Prostate gland (tissue), 2 donors: ENCODE measurements at regions not wholly inside any gene's neighbourhood (a gene's known extent, or its start where the extent isn't known, plus 50 kb on each side); places are given as distances from the start of the nearest gene placed in this dataset.

Experiments
- DNase-seq: peaks from one replicate; pipeline ENCODE4 v3.0.0-alpha.2; 2019; ENCODE audit warnings: low spot score
- H3K27ac ChIP-seq, 2 donors: fragments of 200-600 bp; sonication (generic); 2 replicates each; pipeline ENCODE4 v1.5.1; 2017 to 2019
- H3K27me3 ChIP-seq: fragments of 200-600 bp; sonication (generic); replicated peaks from 2 replicates; pipeline ENCODE4 v1.5.1; 2019; ENCODE audit not compliant: insufficient read depth
- H3K36me3 ChIP-seq, 2 donors: fragments of 200-600 bp; sonication (generic); 1 replicate in 1 of 2; 2 replicates in 1 of 2; pipeline versions ENCODE4 v1.5.1 to v1.8.1; 2017 to 2019
- H3K4me1 ChIP-seq: fragments of 200-600 bp; sonication (generic); replicated peaks from 2 replicates; pipeline ENCODE4 v1.5.1; 2019
- H3K4me3 ChIP-seq, 2 donors: fragments of 200-600 bp; sonication (generic); 2 replicates each; pipeline ENCODE4 v1.5.1; 2017 to 2019
- H3K9me3 ChIP-seq: fragments of 200-600 bp; sonication (generic); 2 replicates; pipeline ENCODE4 v1.5.1; 2017
- POLR2A ChIP-seq: fragments of 450-650 bp; IDR thresholded peaks from one replicate; pipeline ENCODE4 v1.6.1; 2016; ENCODE audit warnings: antibody characterized with exemption, mild to moderate bottlenecking
- POLR2AphosphoS5 ChIP-seq: sonication (generic); formaldehyde crosslinking; IDR thresholded peaks from one replicate; pipeline ENCODE4 v1.6.1; 2017; ENCODE audit warnings: antibody characterized with exemption
- WGBS: methylation state at CpG from one replicate; pipeline ENCODE4 v1.1.5; 2018; 5-methylcytosine and 5-hydroxymethylcytosine counted together
- intact Hi-C: fragments of 100-400 bp; cut with DNase I; formaldehyde crosslinking; loops from one replicate; pipeline ENCODE4 v1.14.2; 2022
- TF ChIP-seq, protein P1 (sequence below), 4 experiments: fragments of 200-600 bp in 2 of 4; fragments of 450-650 bp in 2 of 4; sonication (generic) in 2 of 4; IDR thresholded peaks; 1 replicate in 3 of 4; 2 replicates in 1 of 4; pipeline ENCODE4 v1.5.1; 2016 to 2019; ENCODE audit warnings: antibody characterized with exemption in 4 of 4, mild to moderate bottlenecking in 2 of 4, moderate library complexity in 2 of 4

DNA sequence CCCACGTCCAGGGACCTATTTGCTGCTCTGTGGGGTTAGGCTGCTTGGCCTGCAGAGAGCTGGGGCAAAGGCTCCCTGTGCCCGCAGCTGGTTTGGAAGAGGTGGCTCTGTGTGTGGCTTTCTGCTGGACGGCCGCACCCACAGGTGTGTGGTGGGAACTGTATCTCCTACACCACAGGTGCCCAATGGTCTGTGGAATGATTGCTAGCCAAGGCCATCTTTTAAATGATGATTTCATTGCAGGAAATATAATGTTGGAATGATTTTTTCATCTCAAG, 178.4 kb downstream of the DLL1 start:
- DNase-seq = no peak

DNA sequence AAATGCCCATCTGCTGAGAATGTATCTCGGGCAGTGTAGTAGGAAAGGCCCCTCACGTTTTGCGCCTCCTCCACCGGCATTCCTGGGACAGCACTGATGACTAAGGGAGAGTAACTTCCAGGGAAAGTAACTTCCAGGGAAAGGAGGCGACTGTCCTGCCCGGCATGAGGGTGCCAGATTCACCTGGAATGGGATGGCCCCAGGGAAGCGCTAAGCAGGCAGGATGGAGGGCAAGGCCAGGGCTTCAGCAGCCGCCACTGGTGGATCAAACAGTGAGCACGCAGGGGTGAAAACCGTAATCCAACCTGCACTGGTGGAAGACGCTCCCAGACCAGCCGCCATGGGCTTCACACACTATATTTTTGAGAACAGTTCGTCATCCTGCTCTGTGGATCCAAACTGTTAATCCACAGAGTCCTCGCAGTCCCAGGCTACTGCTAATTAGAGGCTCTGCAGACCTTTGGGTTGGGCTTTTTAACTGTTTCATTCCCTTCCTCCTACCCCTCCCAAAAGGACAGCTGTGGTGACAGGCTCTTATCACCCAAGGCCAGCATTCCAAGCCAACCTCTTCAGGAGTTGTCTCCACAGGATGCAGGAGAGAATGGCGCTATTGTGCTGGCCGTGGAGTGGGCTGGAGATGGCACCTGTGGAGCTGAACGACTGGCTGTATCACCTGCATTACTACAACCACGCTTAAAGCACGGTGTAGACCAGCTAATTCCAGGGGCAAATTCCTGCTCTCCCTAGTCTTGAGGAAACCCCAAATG, 178.9 kb downstream of the DLL1 start:
- H3K27ac ChIP-seq = no peak overlapping the region
- H3K4me3 ChIP-seq = no peak overlapping the region
- H3K9me3 ChIP-seq = no peaks in the 10 kb centered on the region
- DNase-seq = no peak
- no peaks in the 10 kb centered on the region for H3K36me3 ChIP-seq
- TF ChIP-seq POLR2A (no peak), POLR2AphosphoS5 (no peak)
- TF ChIP-seq, protein P1, sequence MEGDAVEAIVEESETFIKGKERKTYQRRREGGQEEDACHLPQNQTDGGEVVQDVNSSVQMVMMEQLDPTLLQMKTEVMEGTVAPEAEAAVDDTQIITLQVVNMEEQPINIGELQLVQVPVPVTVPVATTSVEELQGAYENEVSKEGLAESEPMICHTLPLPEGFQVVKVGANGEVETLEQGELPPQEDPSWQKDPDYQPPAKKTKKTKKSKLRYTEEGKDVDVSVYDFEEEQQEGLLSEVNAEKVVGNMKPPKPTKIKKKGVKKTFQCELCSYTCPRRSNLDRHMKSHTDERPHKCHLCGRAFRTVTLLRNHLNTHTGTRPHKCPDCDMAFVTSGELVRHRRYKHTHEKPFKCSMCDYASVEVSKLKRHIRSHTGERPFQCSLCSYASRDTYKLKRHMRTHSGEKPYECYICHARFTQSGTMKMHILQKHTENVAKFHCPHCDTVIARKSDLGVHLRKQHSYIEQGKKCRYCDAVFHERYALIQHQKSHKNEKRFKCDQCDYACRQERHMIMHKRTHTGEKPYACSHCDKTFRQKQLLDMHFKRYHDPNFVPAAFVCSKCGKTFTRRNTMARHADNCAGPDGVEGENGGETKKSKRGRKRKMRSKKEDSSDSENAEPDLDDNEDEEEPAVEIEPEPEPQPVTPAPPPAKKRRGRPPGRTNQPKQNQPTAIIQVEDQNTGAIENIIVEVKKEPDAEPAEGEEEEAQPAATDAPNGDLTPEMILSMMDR (IDR thresholded peaks at IDR 0.05) = no peak
- 88% methylated on average over 19 of the region's 19 CpGs for WGBS
- intact Hi-C loops = no loop called here
- no peaks in the 10 kb centered on the region for H3K4me1 ChIP-seq
- no peaks in the 10 kb centered on the region for H3K27me3 ChIP-seq

More for the DNA sequence above, 178.4 kb downstream of the DLL1 start:
- Histone ChIP-seq H3K36me3 (no peaks in the 10 kb centered on the region), H3K4me1 (no peaks in the 10 kb centered on the region), H3K27ac (no peak overlapping the region), H3K27me3 (no peaks in the 10 kb centered on the region), H3K4me3 (no peak overlapping the region), H3K9me3 (no peaks in the 10 kb centered on the region)
- TF ChIP-seq POLR2A (no peak), POLR2AphosphoS5 (no peak)
- TF ChIP-seq, protein P1 (IDR thresholded peaks at IDR 0.05) = no peak
- WGBS = 95% methylated on average over 4 of the region's 4 CpGs
- intact Hi-C loops = no loop called here

DNA sequence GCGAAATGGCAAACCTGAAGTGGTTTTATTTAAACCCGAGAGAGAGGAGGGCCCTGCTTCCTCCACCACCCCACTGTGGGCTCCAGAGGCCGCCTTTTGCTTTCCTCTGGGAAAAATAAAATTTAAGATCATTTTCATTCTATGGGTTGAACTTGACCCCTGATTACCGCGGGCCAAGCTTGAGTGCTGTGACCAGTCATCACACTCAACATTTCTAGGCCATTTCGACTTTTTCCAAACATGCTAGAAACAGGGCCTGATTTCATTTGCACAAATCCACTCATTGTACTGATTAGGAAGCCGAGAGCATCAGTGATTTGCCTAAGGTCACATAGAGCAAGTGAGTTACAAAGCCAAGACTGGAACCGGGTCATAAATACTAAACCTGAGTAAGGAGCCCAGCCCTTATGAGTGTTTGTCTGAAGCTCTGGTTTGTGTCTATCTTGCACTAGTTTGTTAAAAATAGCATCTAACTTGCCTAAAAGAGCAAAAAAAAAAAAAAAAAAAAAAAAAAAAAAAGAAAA, 179.7 kb downstream of the DLL1 start:
- Histone ChIP-seq H3K27ac (no peak overlapping the region), H3K27me3 (no peaks in the 10 kb centered on the region), H3K4me3 (no peak overlapping the region), H3K36me3 (no peaks in the 10 kb centered on the region), H3K9me3 (no peaks in the 10 kb centered on the region), H3K4me1 (no peaks in the 10 kb centered on the region)
- DNase-seq = no peak
- whole genome bisulfite sequencing = 97% methylated on average over 8 of the region's 8 CpGs
- intact Hi-C loops = no loop called here
- TF ChIP-seq POLR2A (no peak), POLR2AphosphoS5 (no peak)
- TF ChIP-seq, protein P1 (IDR thresholded peaks at IDR 0.05) = no peak

DNA sequence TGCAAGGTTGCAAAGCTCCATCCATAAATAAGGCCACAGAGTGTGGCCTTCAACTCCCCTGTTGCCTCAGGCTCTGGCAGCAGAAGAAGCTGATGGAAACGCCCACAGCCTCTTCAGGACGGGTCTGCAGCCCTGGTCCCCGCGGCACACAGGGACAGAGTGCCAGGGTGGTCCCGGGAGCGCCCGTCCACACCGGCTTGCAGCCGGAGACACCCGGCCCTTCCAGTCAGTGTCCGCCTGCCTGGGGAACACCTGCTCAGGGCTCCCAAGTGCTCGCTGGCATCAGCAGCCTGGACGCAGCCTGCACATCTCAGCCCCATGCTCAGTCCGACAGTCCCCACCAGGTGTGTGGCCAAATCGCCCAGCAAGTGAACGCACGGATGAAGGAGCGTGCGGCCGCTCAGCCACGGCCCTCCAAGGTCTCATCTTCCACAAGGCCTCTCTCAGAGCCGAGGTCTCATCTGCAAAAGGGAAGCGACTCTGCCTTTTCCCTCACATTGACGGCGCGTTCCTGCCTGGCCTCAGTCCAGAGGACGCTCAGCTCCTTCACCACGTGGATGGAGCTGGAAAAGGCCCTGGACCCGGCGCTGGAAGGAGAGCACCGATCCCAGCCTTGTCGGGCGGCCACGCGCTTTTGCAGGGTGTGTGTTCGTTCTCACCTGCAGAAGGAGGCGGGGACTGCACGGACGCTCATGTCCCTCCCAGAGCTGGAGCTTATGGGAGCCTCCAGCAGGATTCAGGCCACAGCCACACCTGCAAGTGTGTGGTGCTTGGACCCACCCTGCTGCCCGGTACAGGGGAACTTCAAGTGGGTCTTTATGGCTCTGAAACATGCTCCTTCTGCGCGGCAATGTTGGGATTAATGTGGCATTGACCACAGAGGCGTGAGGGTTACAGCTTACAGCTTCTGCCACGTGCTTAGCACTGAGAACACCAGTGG, 180.4 kb downstream of the DLL1 start:
- H3K36me3 ChIP-seq = no peaks in the 10 kb centered on the region
- TF ChIP-seq, protein P1 (IDR thresholded peaks at IDR 0.05) = no peak
- TF ChIP-seq POLR2AphosphoS5 (no peak), POLR2A (no peak)
- H3K4me1 ChIP-seq = no peaks in the 10 kb centered on the region
- DNase-seq = no peak
- no peaks in the 10 kb centered on the region for H3K9me3 ChIP-seq
- H3K4me3 ChIP-seq = no peak overlapping the region
- 83% methylated on average over 41 of the region's 44 CpGs for WGBS
- H3K27ac ChIP-seq = no peak overlapping the region
- intact Hi-C loops = no loop called here
- H3K27me3 ChIP-seq = no peaks in the 10 kb centered on the region
